GM12891 (cell line): ENCODE measurements at regions not wholly inside any gene's neighbourhood (a gene's known extent, or its start where the extent isn't known, plus 50 kb on each side); places are given as distances from the start of the nearest gene placed in this dataset.

Source experiments
- PAX5 ChIP-seq: IDR thresholded peaks from 2 replicates; pipeline ENCODE4 v1.6.1; 2011; ENCODE audit warnings: low read length, moderate library complexity, mild to moderate bottlenecking; ENCODE audit not compliant: insufficient read depth, severe bottlenecking
- POLR2A ChIP-seq: IDR thresholded peaks from 2 replicates; pipeline ENCODE4 v1.6.1; 2011; ENCODE audit warnings: low read depth, low read length, control low read depth

DNA sequence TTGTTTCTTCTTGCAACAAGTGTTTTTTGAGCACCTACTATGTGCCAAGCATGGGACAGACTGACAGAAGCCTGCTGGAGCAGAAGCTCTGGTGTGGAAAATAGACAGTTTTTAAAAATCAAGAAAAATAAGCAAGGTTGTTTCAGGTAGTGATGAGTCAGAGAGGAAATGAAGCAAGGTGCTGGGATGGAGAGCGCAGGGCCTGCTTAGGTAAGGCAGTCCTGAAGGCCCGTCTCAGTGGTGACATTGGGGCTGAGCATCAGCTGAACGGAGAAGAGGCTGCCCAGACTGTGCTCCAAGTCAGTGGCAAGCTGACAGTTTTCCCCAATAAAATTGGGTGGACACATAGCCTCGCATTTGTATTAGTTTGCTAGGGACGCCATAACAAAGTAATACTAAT is 263.6 kb downstream of the SS18 start:
- TF ChIP-seq POLR2A (no peak), PAX5 (no peak)
